ENCODE measurements at regions not wholly inside any gene's neighbourhood (a gene's known extent, or its start where the extent isn't known, plus 50 kb on each side); places are given as distances from the start of the nearest gene placed in this dataset.

GRCh38 chr1:164910671-164911070 lies 351.7 kb downstream of the PBX1 start:
- TF ChIP-seq POLR2AphosphoS5 (IDR thresholded peaks at IDR 0.05; ENCODE audit: borderline replicate concordance, low read depth, low read length) (no peak), EZH2 (IDR thresholded peaks at IDR 0.05) (no peak), FOXP2 (optimal IDR thresholded peaks at IDR 0.05; ENCODE audit: control extremely low read depth, extremely low read length, insufficient read depth) (no peak)
